Activated CD8-positive, alpha-beta memory T cell treated with anti-CD3 and anti-CD28 coated beads, Interleukin-2, amount 50 U/mL, for 4 hours (primary cell): ENCODE measurements at regions not wholly inside any gene's neighbourhood (a gene's known extent, or its start where the extent isn't known, plus 50 kb on each side); places are given as distances from the start of the nearest gene placed in this dataset.
"Not testable (repeated sequence)": the region's sequence is repeated elsewhere in the genome, so short reads cannot be mapped to it uniquely, and the experiment has no call there.

Experiments used
- DNase-seq: peaks from one replicate; pipeline ENCODE4 v3.0.0-alpha.2; 2020

GRCh38 chr2:82748653-82749052, 1710.4 kb downstream of the SUCLG1 start:
- no peak for DNase-seq

GRCh38 chr2:82740527-82740926, 1718.6 kb downstream of the SUCLG1 start:
- DNase-seq, result no peak

- DNase-seq, result not testable (repeated sequence)
These were observed 1721.1 kb downstream of the SUCLG1 start for GRCh38 chr2:82737965-82738364.

- no peak for DNase-seq
These were observed 1723.7 kb downstream of the SUCLG1 start for GRCh38 chr2:82735336-82735735.

- no peak for DNase-seq
These were observed 1727.3 kb downstream of the SUCLG1 start for GRCh38 chr2:82731824-82732223.

- no peak for DNase-seq
These were observed 1728.3 kb downstream of the SUCLG1 start for GRCh38 chr2:82730811-82731210.

GRCh38 chr2:82728090-82728489, 1731.0 kb downstream of the SUCLG1 start:
- DNase-seq, result no peak

- no peak for DNase-seq
These were observed 1750.4 kb downstream of the SUCLG1 start for GRCh38 chr2:82708681-82709080.

- DNase-seq, result no peak
These were observed 1761.8 kb downstream of the SUCLG1 start for GRCh38 chr2:82697231-82697630.

GRCh38 chr2:82694431-82694830, 1764.6 kb downstream of the SUCLG1 start:
- DNase-seq, result no peak

- DNase-seq, result no peak
These were observed 1768.2 kb downstream of the SUCLG1 start for GRCh38 chr2:82690757-82691411.

GRCh38 chr2:82675186-82675585, 1783.9 kb downstream of the SUCLG1 start:
- DNase-seq, result no peak

GRCh38 chr2:82674652-82675051, 1784.4 kb downstream of the SUCLG1 start:
- DNase-seq, result no peak

- no peak for DNase-seq
These were observed 1791.6 kb downstream of the SUCLG1 start for GRCh38 chr2:82667491-82667890.

GRCh38 chr2:82665691-82666090, 1793.4 kb downstream of the SUCLG1 start:
- DNase-seq, result no peak

- no peak for DNase-seq
These were observed 1802.0 kb downstream of the SUCLG1 start for GRCh38 chr2:82657106-82657505.

- DNase-seq, result no peak
These were observed 1802.7 kb downstream of the SUCLG1 start for GRCh38 chr2:82656420-82656819.

GRCh38 chr2:82652117-82652516, 1807.0 kb downstream of the SUCLG1 start:
- no peak for DNase-seq

GRCh38 chr2:82650038-82650437, 1809.0 kb downstream of the SUCLG1 start:
- DNase-seq, result no peak

GRCh38 chr2:82641598-82642180, 1817.4 kb downstream of the SUCLG1 start:
- no peak for DNase-seq

GRCh38 chr2:82636402-82637020, 1822.6 kb downstream of the SUCLG1 start:
- DNase-seq, result no peak

GRCh38 chr2:82599021-82599420, 1860.1 kb downstream of the SUCLG1 start:
- no peak for DNase-seq

GRCh38 chr2:82596581-82596980, 1862.5 kb downstream of the SUCLG1 start:
- DNase-seq, result no peak

GRCh38 chr2:82591718-82592117, 1867.4 kb downstream of the SUCLG1 start:
- no peak for DNase-seq

- DNase-seq, result no peak
These were observed 1882.4 kb downstream of the SUCLG1 start for GRCh38 chr2:82576656-82577055.
